Colonic mucosa (tissue), 4 donors: ENCODE measurements at regions not wholly inside any gene's neighbourhood (a gene's known extent, or its start where the extent isn't known, plus 50 kb on each side); places are given as distances from the start of the nearest gene placed in this dataset.
"Not testable (repeated sequence)": the region's sequence is repeated elsewhere in the genome, so short reads cannot be mapped to it uniquely, and the experiment has no call there.

Source experiments
- DNase-seq: peaks from one replicate; pipeline ENCODE4 v3.0.0-alpha.2; 2020
- H3K27ac ChIP-seq: fragments of 200-600 bp; one replicate; pipeline ENCODE4 v1.8.0; 2021
- H3K27me3 ChIP-seq: fragments of 200-600 bp; one replicate; pipeline ENCODE4 v1.8.0; 2021
- H3K36me3 ChIP-seq: fragments of 200-600 bp; one replicate; pipeline ENCODE4 v1.8.0; 2021
- H3K4me1 ChIP-seq: fragments of 200-600 bp; one replicate; pipeline ENCODE4 v1.8.0; 2021; ENCODE audit warnings: mild to moderate bottlenecking
- H3K4me3 ChIP-seq: fragments of 200-600 bp; one replicate; pipeline ENCODE4 v1.8.0; 2021
- H3K9ac ChIP-seq, 2 donors: one replicate each; pipeline ENCODE4 v1.7.0; 2013; ENCODE audit warnings: control low read depth in 2 of 2, low read depth in 2 of 2, low read length in 2 of 2
- H3K9me3 ChIP-seq: fragments of 200-600 bp; one replicate; pipeline ENCODE4 v1.8.0; 2021
- CTCF ChIP-seq: fragments of 200-600 bp; IDR thresholded peaks from one replicate; pipeline ENCODE4 v1.8.0; 2022; ENCODE audit warnings: antibody characterized with exemption, mild to moderate bottlenecking
- intact Hi-C: fragments of 100-400 bp; cut with DNase I; formaldehyde crosslinking; loops from one replicate; pipeline ENCODE4 v1.14.1; 2022
- donor health status: healthy.
- donor health status: DM: no; HTN: no; CAD: no.
- donor health status: DM: no; HTN: no; CAD: no.

GRCh38 chr5:106408141-106408540 lies 1262.6 kb downstream of the EFNA5 start:
- Histone ChIP-seq H3K4me1 (no peaks in the 10 kb centered on the region), H3K4me3 (no peak overlapping the region), H3K36me3 (no peaks in the 10 kb centered on the region), H3K27me3 (no peaks in the 10 kb centered on the region), H3K9ac (no peak overlapping the region), H3K27ac (no peak overlapping the region), H3K9me3 (no peaks in the 10 kb centered on the region)
- intact Hi-C loops: no loop called here
- DNase-seq: no peak
- no peak for TF ChIP-seq CTCF

GRCh38 chr5:106401561-106401960 lies 1269.2 kb downstream of the EFNA5 start:
- TF ChIP-seq CTCF: no peak
- H3K9me3 ChIP-seq: no peaks in the 10 kb centered on the region
- no peak overlapping the region for H3K27ac ChIP-seq
- H3K36me3 ChIP-seq: no peaks in the 10 kb centered on the region
- DNase-seq: no peak
- no peaks in the 10 kb centered on the region for H3K27me3 ChIP-seq
- intact Hi-C loops: no loop called here
- no peaks in the 10 kb centered on the region for H3K4me1 ChIP-seq
- H3K4me3 ChIP-seq: no peak overlapping the region
- no peak overlapping the region for H3K9ac ChIP-seq

- H3K9me3 ChIP-seq: no peaks in the 10 kb centered on the region
- H3K36me3 ChIP-seq: no peaks in the 10 kb centered on the region
- no peak overlapping the region for H3K27ac ChIP-seq
- no peaks in the 10 kb centered on the region for H3K27me3 ChIP-seq
- H3K4me3 ChIP-seq: no peak overlapping the region
- no peak for TF ChIP-seq CTCF
- H3K9ac ChIP-seq: no peak overlapping the region
- H3K4me1 ChIP-seq: no peaks in the 10 kb centered on the region
- intact Hi-C loops: no loop called here
- DNase-seq: no peak
Observed at GRCh38 chr5:106399391-106399790, 1271.3 kb downstream of the EFNA5 start.

- H3K36me3 ChIP-seq: no peaks in the 10 kb centered on the region
- no peak for DNase-seq
- TF ChIP-seq CTCF: no peak
- no peaks in the 10 kb centered on the region for H3K4me1 ChIP-seq
- no peaks in the 10 kb centered on the region for H3K9me3 ChIP-seq
- no peak overlapping the region for H3K4me3 ChIP-seq
- H3K27me3 ChIP-seq: no peaks in the 10 kb centered on the region
- H3K27ac ChIP-seq: no peak overlapping the region
- no peak overlapping the region for H3K9ac ChIP-seq
- intact Hi-C loops: no loop called here
Observed at GRCh38 chr5:106397700-106398099, 1273.0 kb downstream of the EFNA5 start.

- TF ChIP-seq CTCF: no peak
- Histone ChIP-seq H3K4me3 (no peak overlapping the region), H3K27ac (no peak overlapping the region), H3K27me3 (no peaks in the 10 kb centered on the region), H3K9ac (no peak overlapping the region), H3K36me3 (no peaks in the 10 kb centered on the region), H3K4me1 (no peaks in the 10 kb centered on the region), H3K9me3 (no peaks in the 10 kb centered on the region)
- no peak for DNase-seq
- intact Hi-C loops: no loop called here
Observed at GRCh38 chr5:106393276-106393675, 1277.5 kb downstream of the EFNA5 start.

- Histone ChIP-seq H3K4me3 (no peak overlapping the region), H3K4me1 (no peaks in the 10 kb centered on the region), H3K9me3 (no peaks in the 10 kb centered on the region), H3K9ac (no peak overlapping the region), H3K27me3 (no peaks in the 10 kb centered on the region), H3K36me3 (no peaks in the 10 kb centered on the region), H3K27ac (no peak overlapping the region)
- no peak for TF ChIP-seq CTCF
- no peak for DNase-seq
- intact Hi-C loops: no loop called here
Observed at GRCh38 chr5:106392766-106393165, 1278.0 kb downstream of the EFNA5 start.

GRCh38 chr5:106387767-106388166 lies 1283.0 kb downstream of the EFNA5 start:
- DNase-seq, H3K36me3 ChIP-seq, H3K9ac ChIP-seq, H3K4me1 ChIP-seq, H3K9me3 ChIP-seq, intact Hi-C loops, H3K27ac ChIP-seq, H3K4me3 ChIP-seq, H3K27me3 ChIP-seq: not testable (repeated sequence)
